Choroid plexus epithelial cell (primary cell): ENCODE measurements at regions not wholly inside any gene's neighbourhood (a gene's known extent, or its start where the extent isn't known, plus 50 kb on each side); places are given as distances from the start of the nearest gene placed in this dataset.

Source experiments
- DNase-seq: peaks from one replicate; pipeline ENCODE4 v3.0.0-alpha.2; 2010; ENCODE audit warnings: low read depth
- H3K4me3 ChIP-seq: 2 replicates; pipeline ENCODE4 v1.5.1; 2011; ENCODE audit warnings: low read depth, mild to moderate bottlenecking, control low read depth, low read length, moderate library complexity
- TF ChIP-seq, protein P1 (sequence below): conservative IDR thresholded peaks from 2 replicates; pipeline ENCODE4 v1.5.1; 2011; ENCODE audit warnings: low read depth, mild to moderate bottlenecking, control low read depth, inconsistent platforms, low read length, moderate library complexity

DNA sequence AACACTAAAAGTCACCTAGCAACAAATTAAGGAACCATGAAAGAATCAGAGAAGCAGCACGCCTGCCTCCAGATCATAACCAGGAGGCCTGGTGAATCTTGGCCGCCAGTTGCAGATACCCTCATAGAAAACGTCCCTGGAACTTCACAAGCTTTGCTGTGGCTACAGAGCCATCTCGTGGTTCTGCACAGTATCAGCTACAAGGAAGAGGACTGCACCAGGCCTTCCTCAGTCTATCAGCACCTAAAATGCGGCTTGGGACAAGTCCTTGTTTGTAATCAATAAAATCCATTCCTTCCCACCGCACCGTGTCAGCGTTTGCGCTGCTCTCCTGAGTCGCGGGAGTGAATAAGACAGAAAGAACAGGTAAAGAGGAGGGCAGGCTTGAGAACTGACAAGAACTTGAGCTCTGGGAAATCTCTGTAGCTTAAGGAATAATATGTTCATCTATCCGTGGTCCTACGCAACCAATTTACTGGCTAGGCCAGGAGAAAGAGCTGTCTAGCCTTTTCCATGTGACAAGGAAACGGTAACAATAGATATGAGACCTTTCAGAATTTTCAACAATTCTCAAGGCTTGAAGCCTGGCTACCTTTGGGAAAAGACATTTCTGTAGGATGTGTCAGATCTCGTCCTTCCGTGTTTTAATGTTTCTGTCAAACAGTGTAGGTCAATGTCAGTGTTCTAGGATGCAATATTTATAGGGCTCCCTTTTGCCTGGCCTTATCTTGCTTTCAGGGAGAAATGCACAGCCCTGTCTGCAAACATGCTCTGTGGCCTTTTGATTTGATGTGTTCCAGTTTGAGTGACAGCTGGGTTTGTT lies 128.5 kb upstream of the RAB12 start:
- DNase-seq: peak; percentile 87
- TF ChIP-seq, protein P1, sequence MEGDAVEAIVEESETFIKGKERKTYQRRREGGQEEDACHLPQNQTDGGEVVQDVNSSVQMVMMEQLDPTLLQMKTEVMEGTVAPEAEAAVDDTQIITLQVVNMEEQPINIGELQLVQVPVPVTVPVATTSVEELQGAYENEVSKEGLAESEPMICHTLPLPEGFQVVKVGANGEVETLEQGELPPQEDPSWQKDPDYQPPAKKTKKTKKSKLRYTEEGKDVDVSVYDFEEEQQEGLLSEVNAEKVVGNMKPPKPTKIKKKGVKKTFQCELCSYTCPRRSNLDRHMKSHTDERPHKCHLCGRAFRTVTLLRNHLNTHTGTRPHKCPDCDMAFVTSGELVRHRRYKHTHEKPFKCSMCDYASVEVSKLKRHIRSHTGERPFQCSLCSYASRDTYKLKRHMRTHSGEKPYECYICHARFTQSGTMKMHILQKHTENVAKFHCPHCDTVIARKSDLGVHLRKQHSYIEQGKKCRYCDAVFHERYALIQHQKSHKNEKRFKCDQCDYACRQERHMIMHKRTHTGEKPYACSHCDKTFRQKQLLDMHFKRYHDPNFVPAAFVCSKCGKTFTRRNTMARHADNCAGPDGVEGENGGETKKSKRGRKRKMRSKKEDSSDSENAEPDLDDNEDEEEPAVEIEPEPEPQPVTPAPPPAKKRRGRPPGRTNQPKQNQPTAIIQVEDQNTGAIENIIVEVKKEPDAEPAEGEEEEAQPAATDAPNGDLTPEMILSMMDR: peak; percentile 84
- no peak overlapping the region for H3K4me3 ChIP-seq

DNA sequence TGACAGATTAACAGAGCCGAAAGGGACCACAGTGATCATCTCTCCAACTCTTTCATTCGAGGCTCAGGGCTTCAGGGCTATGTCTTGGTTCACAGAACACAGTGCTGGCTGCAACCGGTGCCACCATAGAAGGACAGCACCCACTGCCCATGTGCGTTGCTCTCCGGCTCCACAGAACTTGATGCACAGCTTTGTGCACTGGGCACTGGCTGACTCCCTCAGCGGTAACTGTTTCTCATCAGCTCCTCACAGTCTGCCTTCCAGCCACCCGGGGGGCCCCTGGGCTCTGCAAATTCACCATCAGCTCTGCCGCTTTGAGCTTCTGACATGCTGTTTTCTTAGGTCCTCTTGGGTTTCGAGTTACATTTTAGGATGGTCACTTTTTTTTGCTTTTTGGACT lies 124.3 kb upstream of the RAB12 start:
- DNase-seq: no peak
- no peak overlapping the region for H3K4me3 ChIP-seq
- TF ChIP-seq, protein P1: no peak

DNA sequence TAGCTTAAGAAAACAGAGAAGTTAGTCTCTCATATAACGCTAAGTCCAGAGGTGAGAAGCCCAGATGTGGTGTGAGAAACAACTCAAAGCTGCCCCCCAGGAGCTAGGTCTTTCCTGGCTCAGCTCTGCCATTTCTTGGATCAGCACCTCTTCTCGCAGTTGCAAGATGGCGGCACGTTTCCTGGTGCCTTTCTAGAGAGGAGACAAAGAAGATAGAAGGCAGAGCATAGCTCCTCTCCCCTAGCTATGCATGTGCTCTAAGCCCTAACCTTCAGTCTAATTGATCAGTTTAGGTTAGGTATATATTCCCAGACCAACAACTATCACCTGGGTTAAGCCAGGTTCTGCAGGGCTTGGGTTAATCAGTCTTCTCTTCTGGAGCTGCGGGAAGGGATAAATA lies 119.5 kb upstream of the RAB12 start:
- TF ChIP-seq, protein P1: no peak
- no peak for DNase-seq

DNA sequence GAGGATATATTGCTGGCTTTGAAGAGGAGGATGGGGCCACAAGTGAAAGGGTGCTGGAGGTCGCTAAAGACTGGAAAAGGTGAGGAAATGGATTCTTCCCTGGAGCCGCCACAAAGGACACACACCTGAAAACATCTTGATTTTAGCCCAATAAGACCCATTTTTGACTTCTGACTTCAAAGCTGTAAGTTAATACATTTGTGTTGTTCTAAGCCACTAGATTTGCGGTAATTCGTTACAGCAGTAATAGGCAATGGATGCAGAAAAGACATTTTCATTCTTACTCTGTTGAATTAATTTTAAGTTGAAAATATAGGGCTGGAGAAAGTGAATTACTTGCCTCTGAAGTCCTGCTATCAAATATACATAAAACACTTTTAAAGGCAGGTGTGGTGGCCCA lies 117.7 kb upstream of the RAB12 start:
- TF ChIP-seq, protein P1: no peak
- no peak overlapping the region for H3K4me3 ChIP-seq
- no peak for DNase-seq

More for the DNA sequence above, 119.5 kb upstream of the RAB12 start:
- H3K4me3 ChIP-seq: no peak overlapping the region

DNA sequence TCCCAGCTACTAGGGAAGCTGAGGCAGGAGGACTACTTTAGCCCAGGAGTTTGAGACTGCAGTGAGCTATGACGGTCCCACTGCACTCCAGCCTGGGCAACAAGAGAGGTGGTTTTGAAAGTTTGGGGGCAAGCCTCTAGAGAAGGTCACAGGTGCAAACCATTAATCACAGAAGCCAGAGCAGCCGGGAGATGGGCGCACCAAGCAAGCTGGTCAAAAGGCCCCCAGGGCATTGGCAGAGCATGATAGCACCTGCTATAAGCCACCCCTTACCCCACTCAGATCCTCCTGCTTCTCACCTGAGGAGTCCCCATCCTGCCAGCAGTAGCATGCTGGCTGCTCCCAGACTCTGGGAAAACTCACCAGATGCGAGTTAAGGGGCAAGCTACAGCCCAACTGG lies 116.1 kb upstream of the RAB12 start:
- DNase-seq: no peak
- H3K4me3 ChIP-seq: no peak overlapping the region
- TF ChIP-seq, protein P1: no peak

DNA sequence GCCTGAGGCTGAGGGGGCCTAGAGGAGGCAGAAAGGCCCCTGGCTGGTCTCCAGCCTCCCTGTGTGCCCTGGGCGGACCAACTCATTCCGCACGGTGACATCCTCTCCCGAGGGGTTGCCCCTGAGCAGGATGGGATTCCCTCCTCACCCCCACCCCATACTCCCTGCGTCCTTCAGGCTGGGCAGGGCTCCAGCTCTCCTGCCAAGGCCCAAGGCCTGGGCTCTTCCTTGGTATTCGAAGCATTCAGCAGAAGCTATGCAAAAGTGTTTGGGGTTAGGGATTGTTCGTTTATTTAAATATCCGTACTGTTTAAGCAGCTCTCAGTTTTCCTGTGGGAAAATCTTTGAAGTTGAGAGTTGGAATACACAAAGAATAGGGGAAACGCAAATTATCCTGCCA lies 113.1 kb upstream of the RAB12 start:
- TF ChIP-seq, protein P1: no peak
- H3K4me3 ChIP-seq: no peak overlapping the region
- DNase-seq: peak; percentile 54

DNA sequence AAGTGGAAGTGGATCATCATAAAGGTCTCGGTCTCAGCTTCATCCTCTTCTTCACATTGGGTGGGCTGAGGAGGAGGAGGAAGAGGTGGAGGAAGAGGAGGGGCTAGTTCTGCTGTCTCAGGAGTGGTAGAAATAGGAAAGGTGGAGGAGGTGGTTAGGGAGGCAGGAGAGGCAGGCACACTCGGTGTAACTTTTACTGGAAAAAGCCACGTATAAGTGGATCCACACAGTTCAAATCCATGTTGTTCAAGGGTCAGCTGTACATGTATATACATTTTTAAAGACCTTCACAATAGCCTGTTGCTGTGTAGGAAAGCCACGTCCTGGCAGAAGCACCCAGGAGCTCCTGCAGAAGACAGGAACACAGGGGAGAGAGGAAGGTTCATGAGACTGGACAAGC lies 110.3 kb upstream of the RAB12 start:
- H3K4me3 ChIP-seq: no peak overlapping the region
- TF ChIP-seq, protein P1: no peak
- DNase-seq: no peak
